ENCODE measurements at regions not wholly inside any gene's neighbourhood (a gene's known extent, or its start where the extent isn't known, plus 50 kb on each side); places are given as distances from the start of the nearest gene placed in this dataset.

- in situ Hi-C loops (cut with HindIII; ENCODE audit: low sequenced_read_pairs) = no loop called here
- no peak overlapping the region for H3K4me3 ChIP-seq (ENCODE audit: low read depth, low read length)
- no peak for TF ChIP-seq CTCF (IDR thresholded peaks at IDR 0.05; ENCODE audit: low read depth, low read length)
- DNase-seq (ENCODE audit: low read depth, low spot score) = no peak
Observed at GRCh38 chr5:85479849-85480248, 1095.2 kb upstream of the EDIL3 start.

GRCh38 chr5:85484982-85485574, 1100.4 kb upstream of the EDIL3 start:
- TF ChIP-seq CTCF (IDR thresholded peaks at IDR 0.05; ENCODE audit: low read depth, low read length) = no peak
- no peak overlapping the region for H3K4me3 ChIP-seq (ENCODE audit: low read depth, low read length)
- DNase-seq (ENCODE audit: low read depth, low spot score) = peak; percentile 2
- in situ Hi-C loops (cut with HindIII; ENCODE audit: low sequenced_read_pairs) = no loop called here

- DNase-seq (ENCODE audit: low read depth, low spot score) = no peak
- TF ChIP-seq CTCF (IDR thresholded peaks at IDR 0.05; ENCODE audit: low read depth, low read length) = no peak
- no peak overlapping the region for H3K4me3 ChIP-seq (ENCODE audit: low read depth, low read length)
- in situ Hi-C loops (cut with HindIII; ENCODE audit: low sequenced_read_pairs) = no loop called here
Observed at GRCh38 chr5:85488295-85488694, 1103.6 kb upstream of the EDIL3 start.

- in situ Hi-C loops (cut with HindIII; ENCODE audit: low sequenced_read_pairs) = no loop called here
- no peak for TF ChIP-seq CTCF (IDR thresholded peaks at IDR 0.05; ENCODE audit: low read depth, low read length)
- H3K4me3 ChIP-seq (ENCODE audit: low read depth, low read length) = no peak overlapping the region
- DNase-seq (ENCODE audit: low read depth, low spot score) = no peak
Observed at GRCh38 chr5:85500869-85501268, 1116.2 kb upstream of the EDIL3 start.

GRCh38 chr5:85512896-85513295, 1104.8 kb upstream of the COX7C start:
- no peak overlapping the region for H3K4me3 ChIP-seq (ENCODE audit: low read depth, low read length)
- in situ Hi-C loops (cut with HindIII; ENCODE audit: low sequenced_read_pairs) = no loop called here
- TF ChIP-seq CTCF (IDR thresholded peaks at IDR 0.05; ENCODE audit: low read depth, low read length) = no peak
- no peak for DNase-seq (ENCODE audit: low read depth, low spot score)

GRCh38 chr5:85515588-85515987, 1102.2 kb upstream of the COX7C start:
- TF ChIP-seq CTCF (IDR thresholded peaks at IDR 0.05; ENCODE audit: low read depth, low read length) = no peak
- in situ Hi-C loops (cut with HindIII; ENCODE audit: low sequenced_read_pairs) = no loop called here
- H3K4me3 ChIP-seq (ENCODE audit: low read depth, low read length) = no peak overlapping the region
- no peak for DNase-seq (ENCODE audit: low read depth, low spot score)

GRCh38 chr5:85517386-85517785, 1100.4 kb upstream of the COX7C start:
- TF ChIP-seq CTCF (IDR thresholded peaks at IDR 0.05; ENCODE audit: low read depth, low read length) = no peak
- in situ Hi-C loops (cut with HindIII; ENCODE audit: low sequenced_read_pairs) = no loop called here
- no peak overlapping the region for H3K4me3 ChIP-seq (ENCODE audit: low read depth, low read length)
- no peak for DNase-seq (ENCODE audit: low read depth, low spot score)

Data from astrocyte of the spinal cord (primary cell).